ENCODE measurements at regions not wholly inside any gene's neighbourhood (a gene's known extent, or its start where the extent isn't known, plus 50 kb on each side); places are given as distances from the start of the nearest gene placed in this dataset.

DNA sequence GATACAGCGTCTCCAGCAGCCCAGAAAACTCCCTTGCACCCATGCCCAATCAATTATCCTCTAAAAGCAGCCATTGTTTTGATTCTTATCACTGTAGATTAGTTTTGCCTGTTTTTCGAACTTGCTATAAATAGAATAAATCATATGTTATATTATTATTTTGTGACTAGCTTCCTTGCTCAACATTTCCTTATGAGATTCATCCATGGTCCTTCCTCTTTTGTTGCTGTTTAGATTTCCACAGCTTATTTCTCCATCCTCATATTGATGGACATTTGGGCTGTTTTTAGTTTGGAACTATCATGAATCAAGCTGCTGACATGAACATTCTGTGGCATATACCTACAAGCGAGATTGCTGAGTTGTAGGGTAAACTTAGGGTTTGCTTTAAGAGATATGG lies 595.3 kb downstream of the BCOR start:
- H4K20me1 ChIP-seq (ENCODE audit: insufficient read depth, low read depth, low read length) = no peaks in the 10 kb centered on the region
- no peaks in the 10 kb centered on the region for H3K79me2 ChIP-seq (ENCODE audit: low read length)
- H2AFZ ChIP-seq (ENCODE audit: low read length) = no peak overlapping the region
- H3K4me2 ChIP-seq (ENCODE audit: low read depth, low read length, poor library complexity, severe bottlenecking) = no peak overlapping the region
- DNase-seq = no peak
- H3K4me1 ChIP-seq (ENCODE audit: low read length) = no peaks in the 10 kb centered on the region
- no peak overlapping the region for H3K27ac ChIP-seq (ENCODE audit: low read length)
- H3K9me2 ChIP-seq (replicated peaks; ENCODE audit: insufficient read depth, low read length) = no peaks in the 10 kb centered on the region
- H3K9me3 ChIP-seq (ENCODE audit: low read length) = no peaks in the 10 kb centered on the region
- H3K9ac ChIP-seq (ENCODE audit: low read length) = no peak overlapping the region
- no peaks in the 10 kb centered on the region for H3K27me3 ChIP-seq (ENCODE audit: low read length)
- no peak overlapping the region for H3K4me3 ChIP-seq (ENCODE audit: low read length)
- no peaks in the 10 kb centered on the region for H3K36me3 ChIP-seq (ENCODE audit: insufficient read depth, low read length)

DNA sequence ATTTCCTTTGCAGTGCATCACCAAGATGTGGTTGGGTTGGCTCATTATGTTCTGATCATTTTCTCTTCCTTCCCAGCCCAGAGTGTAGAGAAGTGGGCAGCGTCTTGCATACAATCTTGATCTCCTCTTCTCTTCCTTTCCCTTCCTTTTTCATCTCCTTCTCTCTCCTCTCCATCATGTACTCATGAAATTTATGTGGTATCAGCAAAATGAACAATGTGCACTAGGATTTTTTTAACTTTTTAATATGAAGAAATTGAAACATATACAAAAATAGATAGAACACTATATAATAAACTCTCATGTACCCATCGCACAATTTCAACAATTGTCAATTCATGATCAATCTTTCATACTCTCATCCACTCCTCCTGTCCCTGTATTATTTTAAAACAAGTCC lies 593.5 kb downstream of the BCOR start:
- H3K36me3 ChIP-seq (ENCODE audit: insufficient read depth, low read length) = no peaks in the 10 kb centered on the region
- H3K4me3 ChIP-seq (ENCODE audit: low read length) = no peak overlapping the region
- H2AFZ ChIP-seq (ENCODE audit: low read length) = no peak overlapping the region
- H4K20me1 ChIP-seq (ENCODE audit: insufficient read depth, low read depth, low read length) = no peaks in the 10 kb centered on the region
- no peaks in the 10 kb centered on the region for H3K4me1 ChIP-seq (ENCODE audit: low read length)
- DNase-seq = no peak
- no peaks in the 10 kb centered on the region for H3K79me2 ChIP-seq (ENCODE audit: low read length)
- no peaks in the 10 kb centered on the region for H3K9me3 ChIP-seq (ENCODE audit: low read length)
- no peaks in the 10 kb centered on the region for H3K27me3 ChIP-seq (ENCODE audit: low read length)
- H3K4me2 ChIP-seq (ENCODE audit: low read depth, low read length, poor library complexity, severe bottlenecking) = no peak overlapping the region
- no peak overlapping the region for H3K27ac ChIP-seq (ENCODE audit: low read length)
- no peak overlapping the region for H3K9ac ChIP-seq (ENCODE audit: low read length)
- H3K9me2 ChIP-seq (replicated peaks; ENCODE audit: insufficient read depth, low read length) = no peaks in the 10 kb centered on the region

DNA sequence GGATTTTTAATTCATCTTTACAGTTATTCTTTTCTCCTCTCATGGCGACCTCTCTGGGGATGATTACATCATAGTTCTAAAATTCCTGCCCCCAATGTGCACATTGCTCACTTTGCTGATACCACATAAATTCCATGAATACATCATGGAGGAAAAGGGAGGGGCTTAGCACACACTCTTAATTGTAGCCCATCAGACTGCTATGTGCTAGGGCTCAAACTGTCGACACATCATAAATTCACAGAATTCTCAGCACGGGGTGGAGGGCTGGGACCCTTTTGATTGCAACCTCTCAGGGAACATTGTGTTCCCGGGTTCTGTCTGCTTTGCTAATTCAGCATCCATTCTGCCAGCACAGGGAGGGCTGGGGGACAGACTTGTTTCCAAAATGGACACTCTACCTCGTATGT lies 592.9 kb downstream of the BCOR start:
- no peaks in the 10 kb centered on the region for H3K79me2 ChIP-seq (ENCODE audit: low read length)
- H3K4me1 ChIP-seq (ENCODE audit: low read length) = no peaks in the 10 kb centered on the region
- H3K27ac ChIP-seq (ENCODE audit: low read length) = no peak overlapping the region
- H3K9me3 ChIP-seq (ENCODE audit: low read length) = no peaks in the 10 kb centered on the region
- no peaks in the 10 kb centered on the region for H4K20me1 ChIP-seq (ENCODE audit: insufficient read depth, low read depth, low read length)
- no peak overlapping the region for H3K9ac ChIP-seq (ENCODE audit: low read length)
- H3K4me3 ChIP-seq (ENCODE audit: low read length) = no peak overlapping the region
- H3K9me2 ChIP-seq (replicated peaks; ENCODE audit: insufficient read depth, low read length) = no peaks in the 10 kb centered on the region
- no peak for DNase-seq
- no peak overlapping the region for H2AFZ ChIP-seq (ENCODE audit: low read length)
- H3K36me3 ChIP-seq (ENCODE audit: insufficient read depth, low read length) = no peaks in the 10 kb centered on the region
- H3K27me3 ChIP-seq (ENCODE audit: low read length) = no peaks in the 10 kb centered on the region
- no peak overlapping the region for H3K4me2 ChIP-seq (ENCODE audit: low read depth, low read length, poor library complexity, severe bottlenecking)

DNA sequence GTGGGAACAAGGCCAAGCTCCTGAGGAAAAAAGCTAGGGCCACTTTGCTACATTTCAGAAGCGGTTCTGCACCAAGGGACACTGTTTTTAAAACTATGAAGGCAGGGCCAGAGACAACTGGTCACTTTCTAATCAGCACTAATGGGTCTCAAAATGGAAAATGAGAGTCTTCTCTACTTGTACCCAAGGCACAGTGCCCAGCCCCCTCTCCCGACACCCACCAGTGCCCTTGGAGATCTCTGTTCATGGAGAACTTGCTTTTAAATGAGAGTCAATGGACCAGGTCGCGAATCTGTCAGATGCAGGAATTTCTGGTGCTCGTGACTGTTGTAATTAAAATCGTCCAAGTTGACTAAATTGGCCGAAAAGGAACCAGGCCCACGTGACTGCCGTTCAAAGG lies 591.6 kb downstream of the BCOR start:
- DNase-seq = no peak
- Histone ChIP-seq H3K36me3 (ENCODE audit: insufficient read depth, low read length) (no peaks in the 10 kb centered on the region), H3K9me2 (replicated peaks; ENCODE audit: insufficient read depth, low read length) (no peaks in the 10 kb centered on the region), H3K79me2 (ENCODE audit: low read length) (no peaks in the 10 kb centered on the region), H2AFZ (ENCODE audit: low read length) (no peak overlapping the region), H3K4me3 (ENCODE audit: low read length) (no peak overlapping the region), H4K20me1 (ENCODE audit: insufficient read depth, low read depth, low read length) (no peaks in the 10 kb centered on the region), H3K27ac (ENCODE audit: low read length) (no peak overlapping the region), H3K9ac (ENCODE audit: low read length) (no peak overlapping the region), H3K4me1 (ENCODE audit: low read length) (no peaks in the 10 kb centered on the region), H3K4me2 (ENCODE audit: low read depth, low read length, poor library complexity, severe bottlenecking) (no peak overlapping the region), H3K9me3 (ENCODE audit: low read length) (no peaks in the 10 kb centered on the region), H3K27me3 (ENCODE audit: low read length) (no peaks in the 10 kb centered on the region)

DNA sequence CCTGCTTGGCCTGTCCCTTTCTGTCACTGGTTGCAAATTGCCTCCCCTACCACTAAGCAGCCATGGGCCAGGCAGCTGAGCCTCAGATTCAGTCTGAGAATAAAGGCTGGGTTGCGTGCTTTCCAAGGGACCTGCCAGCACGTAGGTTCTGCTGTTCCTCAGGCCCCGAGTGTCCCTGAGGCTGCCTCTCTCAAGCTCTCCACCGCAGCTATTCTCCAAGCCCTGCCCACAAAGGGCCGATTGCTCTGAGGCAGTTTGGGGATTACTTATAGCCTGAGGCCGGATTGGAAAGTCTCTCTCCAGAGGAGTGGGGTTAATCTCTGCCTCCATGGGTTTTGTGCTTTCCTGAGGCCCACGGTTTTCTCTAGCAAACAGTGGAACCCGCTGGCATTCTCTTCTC lies 590.7 kb downstream of the BCOR start:
- H3K79me2 ChIP-seq (ENCODE audit: low read length) = no peaks in the 10 kb centered on the region
- no peak overlapping the region for H3K4me2 ChIP-seq (ENCODE audit: low read depth, low read length, poor library complexity, severe bottlenecking)
- no peaks in the 10 kb centered on the region for H3K4me1 ChIP-seq (ENCODE audit: low read length)
- H3K27me3 ChIP-seq (ENCODE audit: low read length) = no peaks in the 10 kb centered on the region
- no peak overlapping the region for H3K9ac ChIP-seq (ENCODE audit: low read length)
- no peaks in the 10 kb centered on the region for H3K36me3 ChIP-seq (ENCODE audit: insufficient read depth, low read length)
- DNase-seq = no peak
- H3K4me3 ChIP-seq (ENCODE audit: low read length) = no peak overlapping the region
- H4K20me1 ChIP-seq (ENCODE audit: insufficient read depth, low read depth, low read length) = no peaks in the 10 kb centered on the region
- H2AFZ ChIP-seq (ENCODE audit: low read length) = no peak overlapping the region
- H3K9me2 ChIP-seq (replicated peaks; ENCODE audit: insufficient read depth, low read length) = no peaks in the 10 kb centered on the region
- H3K27ac ChIP-seq (ENCODE audit: low read length) = no peak overlapping the region
- H3K9me3 ChIP-seq (ENCODE audit: low read length) = no peaks in the 10 kb centered on the region

DNA sequence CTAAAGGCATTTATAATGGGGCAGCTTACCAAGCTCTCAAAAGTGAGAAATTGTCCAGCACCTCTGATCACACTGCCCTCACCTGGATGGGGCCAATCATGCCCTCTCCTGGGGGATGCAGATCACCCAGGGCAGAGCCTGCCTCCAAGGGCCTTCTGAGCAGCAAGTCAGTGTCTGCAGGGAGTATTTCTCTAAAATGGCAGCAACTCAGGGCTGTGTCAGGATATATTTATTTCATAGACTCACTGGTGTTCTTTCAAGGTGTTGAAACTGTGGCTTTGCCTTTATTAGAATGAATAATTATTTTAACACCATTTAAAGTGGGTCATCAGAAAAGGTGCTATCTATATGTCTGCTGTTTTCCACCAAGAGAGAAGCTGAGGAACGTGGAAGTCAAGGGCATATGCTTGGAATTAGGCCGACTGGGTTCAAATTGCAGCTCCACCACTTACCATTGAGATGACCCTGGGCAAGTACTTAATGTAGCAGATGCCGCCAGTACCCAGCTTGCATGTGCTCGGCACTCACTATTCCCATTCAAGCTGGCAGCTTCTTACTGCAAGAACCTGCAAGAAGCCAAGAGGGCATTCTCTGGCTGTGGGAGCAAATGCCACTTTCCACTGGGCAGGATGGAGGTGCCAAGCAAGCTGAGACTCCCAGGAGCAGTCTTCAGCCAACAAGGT lies 590.0 kb downstream of the BCOR start:
- Histone ChIP-seq H3K36me3 (ENCODE audit: insufficient read depth, low read length) (no peaks in the 10 kb centered on the region), H2AFZ (ENCODE audit: low read length) (no peak overlapping the region), H3K9me3 (ENCODE audit: low read length) (no peaks in the 10 kb centered on the region), H4K20me1 (ENCODE audit: insufficient read depth, low read depth, low read length) (no peaks in the 10 kb centered on the region), H3K4me1 (ENCODE audit: low read length) (no peaks in the 10 kb centered on the region), H3K9me2 (replicated peaks; ENCODE audit: insufficient read depth, low read length) (no peaks in the 10 kb centered on the region), H3K4me2 (ENCODE audit: low read depth, low read length, poor library complexity, severe bottlenecking) (no peak overlapping the region), H3K79me2 (ENCODE audit: low read length) (no peaks in the 10 kb centered on the region), H3K27me3 (ENCODE audit: low read length) (no peaks in the 10 kb centered on the region), H3K9ac (ENCODE audit: low read length) (no peak overlapping the region), H3K27ac (ENCODE audit: low read length) (no peak overlapping the region), H3K4me3 (ENCODE audit: low read length) (no peak overlapping the region)
- no peak for DNase-seq

DNA sequence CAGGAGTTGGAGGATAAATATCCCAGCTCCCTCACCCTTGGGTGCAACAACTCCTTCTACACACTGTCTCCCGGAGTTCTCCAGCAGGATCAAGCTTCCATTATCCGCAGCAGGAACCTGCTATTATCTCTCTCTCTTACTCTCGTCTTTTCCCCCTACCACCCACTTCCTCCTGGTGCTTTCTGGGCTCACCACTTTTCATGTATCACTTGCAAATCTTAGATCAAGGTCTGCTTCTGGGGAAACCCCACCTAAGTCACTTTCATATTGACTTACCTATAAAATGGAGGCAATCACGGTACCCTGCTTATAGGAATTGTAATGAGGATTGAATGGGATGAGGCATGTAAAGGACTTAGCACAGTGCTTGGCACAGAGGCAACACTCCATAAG lies 589.5 kb downstream of the BCOR start:
- Histone ChIP-seq H3K9me3 (ENCODE audit: low read length) (no peaks in the 10 kb centered on the region), H3K4me2 (ENCODE audit: low read depth, low read length, poor library complexity, severe bottlenecking) (no peak overlapping the region), H3K27ac (ENCODE audit: low read length) (no peak overlapping the region), H3K4me3 (ENCODE audit: low read length) (no peak overlapping the region), H3K36me3 (ENCODE audit: insufficient read depth, low read length) (no peaks in the 10 kb centered on the region), H2AFZ (ENCODE audit: low read length) (no peak overlapping the region), H3K4me1 (ENCODE audit: low read length) (no peaks in the 10 kb centered on the region), H3K79me2 (ENCODE audit: low read length) (no peaks in the 10 kb centered on the region), H4K20me1 (ENCODE audit: insufficient read depth, low read depth, low read length) (no peaks in the 10 kb centered on the region), H3K9ac (ENCODE audit: low read length) (no peak overlapping the region), H3K27me3 (ENCODE audit: low read length) (no peaks in the 10 kb centered on the region), H3K9me2 (replicated peaks; ENCODE audit: insufficient read depth, low read length) (no peaks in the 10 kb centered on the region)
- DNase-seq = no peak

DNA sequence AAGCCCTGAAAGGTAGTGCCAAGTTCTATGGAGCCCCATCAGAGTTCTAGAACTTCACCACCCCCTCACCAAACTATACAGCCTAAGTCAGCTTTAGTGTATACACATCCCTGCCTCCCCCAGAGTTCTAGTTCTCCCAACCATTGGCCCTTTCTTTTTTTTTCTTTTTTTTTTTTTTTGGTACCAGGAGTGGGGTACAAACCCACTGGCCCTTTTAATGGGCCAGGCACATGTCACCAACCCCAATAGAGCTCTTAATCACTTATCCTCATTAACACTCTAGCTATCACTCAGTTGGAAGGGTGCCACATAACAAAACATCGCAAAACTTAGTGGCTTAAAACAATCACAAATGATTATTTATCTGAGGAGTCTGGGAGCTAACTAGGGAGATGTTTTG lies 588.6 kb downstream of the BCOR start:
- H3K79me2 ChIP-seq (ENCODE audit: low read length) = no peaks in the 10 kb centered on the region
- no peak overlapping the region for H3K4me2 ChIP-seq (ENCODE audit: low read depth, low read length, poor library complexity, severe bottlenecking)
- H2AFZ ChIP-seq (ENCODE audit: low read length) = no peak overlapping the region
- no peaks in the 10 kb centered on the region for H3K27me3 ChIP-seq (ENCODE audit: low read length)
- H3K27ac ChIP-seq (ENCODE audit: low read length) = no peak overlapping the region
- H3K4me3 ChIP-seq (ENCODE audit: low read length) = no peak overlapping the region
- H3K9me3 ChIP-seq (ENCODE audit: low read length) = no peaks in the 10 kb centered on the region
- no peaks in the 10 kb centered on the region for H3K9me2 ChIP-seq (replicated peaks; ENCODE audit: insufficient read depth, low read length)
- no peak for DNase-seq
- H3K4me1 ChIP-seq (ENCODE audit: low read length) = no peaks in the 10 kb centered on the region
- H3K9ac ChIP-seq (ENCODE audit: low read length) = no peak overlapping the region
- no peaks in the 10 kb centered on the region for H4K20me1 ChIP-seq (ENCODE audit: insufficient read depth, low read depth, low read length)
- no peaks in the 10 kb centered on the region for H3K36me3 ChIP-seq (ENCODE audit: insufficient read depth, low read length)

DNA sequence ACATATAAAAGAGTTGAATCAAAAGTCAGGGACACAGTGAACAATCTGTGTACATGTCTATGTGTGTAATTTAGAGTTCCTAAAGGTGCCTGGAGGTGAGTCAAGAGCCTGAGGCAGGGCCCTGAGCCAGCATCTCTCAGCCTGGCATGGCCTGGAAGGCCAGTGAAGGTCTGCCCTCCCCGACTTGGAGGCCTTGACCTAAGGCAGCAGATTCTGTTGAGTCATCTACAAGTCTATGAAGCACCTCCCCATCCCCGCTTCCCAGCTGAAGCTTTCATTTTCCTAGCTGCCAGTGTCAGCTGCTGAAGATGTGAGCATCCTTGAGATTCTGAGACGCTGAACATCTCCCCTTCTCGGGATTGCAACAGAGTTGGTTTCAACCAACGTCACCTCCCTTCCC lies 583.9 kb downstream of the BCOR start:
- H3K9me3 ChIP-seq (ENCODE audit: low read length) = no peaks in the 10 kb centered on the region

More for the DNA sequence above, 583.9 kb downstream of the BCOR start:
- Histone ChIP-seq H3K9me2 (replicated peaks; ENCODE audit: insufficient read depth, low read length) (no peaks in the 10 kb centered on the region), H3K36me3 (ENCODE audit: insufficient read depth, low read length) (no peaks in the 10 kb centered on the region), H3K27ac (ENCODE audit: low read length) (no peak overlapping the region), H4K20me1 (ENCODE audit: insufficient read depth, low read depth, low read length) (no peaks in the 10 kb centered on the region), H3K79me2 (ENCODE audit: low read length) (no peaks in the 10 kb centered on the region), H3K4me3 (ENCODE audit: low read length) (no peak overlapping the region), H2AFZ (ENCODE audit: low read length) (no peak overlapping the region), H3K4me1 (ENCODE audit: low read length) (no peaks in the 10 kb centered on the region), H3K27me3 (ENCODE audit: low read length) (no peaks in the 10 kb centered on the region), H3K9ac (ENCODE audit: low read length) (no peak overlapping the region), H3K4me2 (ENCODE audit: low read depth, low read length, poor library complexity, severe bottlenecking) (no peak overlapping the region)
- DNase-seq = no peak

Measured in Karpas-422 (cell line).